H9 (cell line): ENCODE measurements at regions not wholly inside any gene's neighbourhood (a gene's known extent, or its start where the extent isn't known, plus 50 kb on each side); places are given as distances from the start of the nearest gene placed in this dataset.

Experiments used
- DNase-seq: peaks from one replicate; pipeline ENCODE4 v3.0.0-alpha.2; 2017
- H2AFZ ChIP-seq: one replicate; pipeline ENCODE4 v1.6.1; 2013; ENCODE audit warnings: mild to moderate bottlenecking, low read length, control low read depth, moderate library complexity
- H2AK5ac ChIP-seq: 2 replicates; pipeline ENCODE4 v1.6.1; 2013; ENCODE audit warnings: low read length, control low read depth, mixed read lengths; ENCODE audit not compliant: insufficient read length
- H2BK120ac ChIP-seq: one replicate; pipeline ENCODE4 v1.6.1; 2013; ENCODE audit warnings: low read depth, mild to moderate bottlenecking, low read length, control low read depth, inconsistent platforms; ENCODE audit not compliant: poor library complexity, severe bottlenecking
- H2BK12ac ChIP-seq: 2 replicates; pipeline ENCODE4 v1.6.1; 2013; ENCODE audit warnings: low read length, control low read depth, mixed read lengths, low read depth; ENCODE audit not compliant: insufficient read length
- H2BK15ac ChIP-seq: 2 replicates; pipeline ENCODE4 v1.6.1; 2013; ENCODE audit warnings: low read depth, low read length, control low read depth
- H2BK20ac ChIP-seq: one replicate; pipeline ENCODE4 v1.6.1; 2013; ENCODE audit warnings: low read depth, mild to moderate bottlenecking, low read length, control low read depth, inconsistent platforms; ENCODE audit not compliant: poor library complexity, severe bottlenecking
- H2BK5ac ChIP-seq: 2 replicates; pipeline ENCODE4 v1.6.1; 2013; ENCODE audit warnings: low read length, control low read depth, mixed read lengths; ENCODE audit not compliant: insufficient read length
- H3K14ac ChIP-seq: 2 replicates; pipeline ENCODE4 v1.6.1; 2013; ENCODE audit warnings: low read length, control low read depth; ENCODE audit not compliant: insufficient read depth
- H3K18ac ChIP-seq: 2 replicates; pipeline ENCODE4 v1.6.1; 2013; ENCODE audit warnings: low read depth, mild to moderate bottlenecking, mixed read lengths, low read length, control low read depth; ENCODE audit not compliant: insufficient read length
- H3K23ac ChIP-seq: 2 replicates; pipeline ENCODE4 v1.6.1; 2013; ENCODE audit warnings: low read length, control low read depth, mixed read lengths, low read depth; ENCODE audit not compliant: insufficient read length
- H3K23me2 ChIP-seq: 2 replicates; pipeline ENCODE4 v1.6.1; 2013; ENCODE audit warnings: low read depth, mild to moderate bottlenecking, mixed read lengths, low read length, control low read depth; ENCODE audit not compliant: insufficient read length, poor library complexity, severe bottlenecking
- H3K27ac ChIP-seq: 2 replicates; pipeline ENCODE4 v1.5.1; 2013; ENCODE audit warnings: low read length, control low read depth, mixed read lengths, low read depth; ENCODE audit not compliant: insufficient read length
- H3K27me3 ChIP-seq: 2 replicates; pipeline ENCODE4 v1.6.1; 2013; ENCODE audit warnings: low read length, control low read depth, inconsistent platforms; ENCODE audit not compliant: insufficient read depth
- H3K4ac ChIP-seq: 2 replicates; pipeline ENCODE4 v1.6.1; 2013; ENCODE audit warnings: low read depth, mild to moderate bottlenecking, control low read depth, inconsistent platforms, low read length, moderate library complexity
- H3K4me1 ChIP-seq: 2 replicates; pipeline ENCODE4 v1.6.1; 2013; ENCODE audit warnings: low read length, control low read depth, inconsistent platforms; ENCODE audit not compliant: insufficient read depth
- H3K4me2 ChIP-seq: 2 replicates; pipeline ENCODE4 v1.6.1; 2013; ENCODE audit warnings: low read length, control low read depth, mixed read lengths; ENCODE audit not compliant: insufficient read length, insufficient read depth
- H3K56ac ChIP-seq: 2 replicates; pipeline ENCODE4 v1.6.1; 2013; ENCODE audit warnings: low read depth, mild to moderate bottlenecking, mixed read lengths, low read length, control low read depth; ENCODE audit not compliant: insufficient read length
- H3K79me1 ChIP-seq: 2 replicates; pipeline ENCODE4 v1.6.1; 2013; ENCODE audit warnings: low read depth, mild to moderate bottlenecking, moderate library complexity, low read length, control low read depth, inconsistent platforms; ENCODE audit not compliant: insufficient read depth, poor library complexity, severe bottlenecking
- H3K79me2 ChIP-seq: 2 replicates; pipeline ENCODE4 v1.6.1; 2013; ENCODE audit warnings: low read length, control low read depth, inconsistent platforms; ENCODE audit not compliant: insufficient read depth
- H3K9ac ChIP-seq: 2 replicates; pipeline ENCODE4 v1.6.1; 2013; ENCODE audit warnings: low read length, control low read depth, mixed read lengths; ENCODE audit not compliant: insufficient read length; ENCODE audit errors: extremely low read depth
- H3K9me3 ChIP-seq: one replicate; pipeline ENCODE4 v1.6.1; 2013; ENCODE audit warnings: low read depth, low read length, inconsistent platforms; ENCODE audit not compliant: control insufficient read depth
- H3T11ph ChIP-seq: one replicate; pipeline ENCODE4 v1.6.1; 2013; ENCODE audit warnings: mild to moderate bottlenecking, low read length, control low read depth, inconsistent platforms
- H4K20me1 ChIP-seq: one replicate; pipeline ENCODE4 v1.6.1; 2013; ENCODE audit not compliant: control insufficient read depth, insufficient read length, insufficient read depth
- H4K5ac ChIP-seq: 2 replicates; pipeline ENCODE4 v1.6.1; 2013; ENCODE audit warnings: low read depth, mild to moderate bottlenecking, mixed read lengths, low read length, control low read depth; ENCODE audit not compliant: insufficient read length
- H4K8ac ChIP-seq: replicated peaks from 2 replicates; pipeline ENCODE4 v1.6.1; 2013; ENCODE audit warnings: low read length, control low read depth, mixed read lengths, low read depth; ENCODE audit not compliant: insufficient read length
- H4K91ac ChIP-seq: 2 replicates; pipeline ENCODE4 v1.6.1; 2013; ENCODE audit warnings: low read depth, mild to moderate bottlenecking, moderate library complexity, mixed read lengths, low read length, control low read depth; ENCODE audit not compliant: insufficient read length
- H3K27ac Mint-ChIP-seq, 3 experiments: 2 replicates in 2 of 3; 3 replicates in 1 of 3; pipeline ENCODE4 v1.8.0; 2020 to 2021; ENCODE audit warnings: mixed read lengths in 3 of 3, mild to moderate bottlenecking in 1 of 3, moderate library complexity in 1 of 3
- H3K27me3 Mint-ChIP-seq: 2 replicates; pipeline ENCODE4 v1.8.0; 2021; ENCODE audit warnings: low read depth, mild to moderate bottlenecking, moderate library complexity, mixed read lengths
- H3K36me3 Mint-ChIP-seq, 3 experiments: 2 replicates in 2 of 3; 3 replicates in 1 of 3; pipeline ENCODE4 v1.8.0; 2020 to 2021; ENCODE audit warnings: low read depth in 3 of 3, mixed read lengths in 3 of 3; ENCODE audit not compliant: insufficient read depth in 1 of 3
- H3K4me1 Mint-ChIP-seq, 2 experiments: 2 replicates each; pipeline ENCODE4 v1.8.0; 2020; ENCODE audit warnings: mixed read lengths in 2 of 2
- H3K4me3 Mint-ChIP-seq, 2 experiments: 2 replicates in 1 of 2; 3 replicates in 1 of 2; pipeline ENCODE4 v1.8.0; 2020 to 2021; ENCODE audit warnings: mild to moderate bottlenecking in 2 of 2, mixed read lengths in 2 of 2, moderate library complexity in 1 of 2
- H3K9me3 Mint-ChIP-seq, 2 experiments: 2 replicates in 1 of 2; 3 replicates in 1 of 2; pipeline ENCODE4 v1.8.0; 2020; ENCODE audit warnings: mild to moderate bottlenecking in 2 of 2, mixed read lengths in 2 of 2, moderate library complexity in 1 of 2
- WGBS: extraction: QIAGEN DNeasy Blood & Tissue Kit; methylation state at CpG from one replicate; pipeline ENCODE4 v1.1.7; 2013; ENCODE audit warnings: missing lambda C conversion rate, low lambda C conversion rate, mixed read lengths; ENCODE audit not compliant: insufficient read length; ENCODE audit errors: extremely low coverage; 5-methylcytosine and 5-hydroxymethylcytosine counted together
- TF ChIP-seq, protein P1 (sequence below): fragments of 200-600 bp; sonication (generic); conservative IDR thresholded peaks from 3 replicates; pipeline ENCODE4 v1.8.0; 2021; ENCODE audit warnings: antibody characterized with exemption, mild to moderate bottlenecking

DNA sequence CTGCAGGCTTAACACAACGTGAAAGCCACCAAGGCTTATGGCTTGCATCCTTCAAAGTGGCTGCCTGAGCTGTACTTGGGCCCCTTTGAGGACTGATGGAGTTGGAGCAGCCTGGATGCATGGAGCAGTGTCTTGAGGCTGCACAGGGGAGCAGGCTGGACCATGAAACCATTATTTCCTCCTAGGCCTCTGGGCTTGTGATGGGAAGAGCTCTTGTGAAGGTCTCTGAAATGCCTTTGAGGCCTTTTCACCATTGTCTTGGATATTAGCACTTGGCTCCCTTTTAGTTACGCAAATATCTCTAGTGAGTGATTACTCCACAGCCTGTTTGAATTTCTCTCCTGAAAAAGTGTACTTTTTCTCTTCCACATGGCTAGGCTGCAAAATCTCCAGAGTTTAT is 201.2 kb upstream of the NPY start:
- Histone ChIP-seq H4K20me1 (no peaks in the 10 kb centered on the region), H2BK12ac (no peak overlapping the region), H3K79me1 (no peaks in the 10 kb centered on the region), H3K4me2 (no peak overlapping the region), H2AK5ac (no peak overlapping the region), H3K4ac (no peak overlapping the region), H2BK120ac (no peak overlapping the region), H3K14ac (no peak overlapping the region), H3K23ac (no peak overlapping the region), H3K79me2 (no peaks in the 10 kb centered on the region), H2BK20ac (no peak overlapping the region), H2BK5ac (no peak overlapping the region), H3K9ac (no peak overlapping the region), H3K56ac (no peak overlapping the region), H3K27ac (no peak overlapping the region), H3K23me2 (no peaks in the 10 kb centered on the region), H3K4me1 (no peaks in the 10 kb centered on the region), H3K18ac (no peak overlapping the region), H4K8ac (no peak overlapping the region), H2AFZ (no peak overlapping the region), H3K9me3 (peaks cover 8% of the 10 kb centered on the region), H4K91ac (no peak overlapping the region), H3K27me3 (no peaks in the 10 kb centered on the region), H3T11ph (no peak overlapping the region), H4K5ac (no peak overlapping the region), H2BK15ac (no peak overlapping the region)
- H3K4me3 Mint-ChIP-seq: no peak overlapping the region
- no peaks in the 10 kb centered on the region for H3K4me1 Mint-ChIP-seq
- peaks cover 26 to 30% of the 10 kb centered on the region in 2 experiments for H3K9me3 Mint-ChIP-seq
- no peak for DNase-seq
- no peaks in the 10 kb centered on the region for H3K27me3 Mint-ChIP-seq
- no CpG with 5 or more reads among the region's 2 CpGs for WGBS
- no peak overlapping the region for H3K27ac Mint-ChIP-seq
- peaks cover 8 to 17% (median 12%) of the 10 kb centered on the region in 3 experiments for H3K36me3 Mint-ChIP-seq
- TF ChIP-seq, protein P1, sequence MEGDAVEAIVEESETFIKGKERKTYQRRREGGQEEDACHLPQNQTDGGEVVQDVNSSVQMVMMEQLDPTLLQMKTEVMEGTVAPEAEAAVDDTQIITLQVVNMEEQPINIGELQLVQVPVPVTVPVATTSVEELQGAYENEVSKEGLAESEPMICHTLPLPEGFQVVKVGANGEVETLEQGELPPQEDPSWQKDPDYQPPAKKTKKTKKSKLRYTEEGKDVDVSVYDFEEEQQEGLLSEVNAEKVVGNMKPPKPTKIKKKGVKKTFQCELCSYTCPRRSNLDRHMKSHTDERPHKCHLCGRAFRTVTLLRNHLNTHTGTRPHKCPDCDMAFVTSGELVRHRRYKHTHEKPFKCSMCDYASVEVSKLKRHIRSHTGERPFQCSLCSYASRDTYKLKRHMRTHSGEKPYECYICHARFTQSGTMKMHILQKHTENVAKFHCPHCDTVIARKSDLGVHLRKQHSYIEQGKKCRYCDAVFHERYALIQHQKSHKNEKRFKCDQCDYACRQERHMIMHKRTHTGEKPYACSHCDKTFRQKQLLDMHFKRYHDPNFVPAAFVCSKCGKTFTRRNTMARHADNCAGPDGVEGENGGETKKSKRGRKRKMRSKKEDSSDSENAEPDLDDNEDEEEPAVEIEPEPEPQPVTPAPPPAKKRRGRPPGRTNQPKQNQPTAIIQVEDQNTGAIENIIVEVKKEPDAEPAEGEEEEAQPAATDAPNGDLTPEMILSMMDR: no peak
